Breast epithelium (tissue), 4 donors: ENCODE measurements at regions not wholly inside any gene's neighbourhood (a gene's known extent, or its start where the extent isn't known, plus 50 kb on each side); places are given as distances from the start of the nearest gene placed in this dataset.

Source experiments
- DNase-seq, 2 donors: peaks; one replicate each; pipeline ENCODE4 v3.0.0-alpha.2; 2019; ENCODE audit warnings: low spot score in 2 of 2
- H3K27ac ChIP-seq, 2 donors: fragments of 200-600 bp; sonication (generic) in 1 of 2; one replicate each; pipeline ENCODE4 v1.5.1; 2016 to 2019; ENCODE audit warnings: mild to moderate bottlenecking in 1 of 2
- H3K27me3 ChIP-seq, 2 donors: fragments of 200-600 bp; sonication (generic) in 1 of 2; one replicate each; pipeline versions ENCODE4 v1.5.1 to v1.6.0; 2017 to 2019; ENCODE audit warnings: control low read depth in 1 of 2, mild to moderate bottlenecking in 1 of 2
- H3K36me3 ChIP-seq: fragments of 200-600 bp; one replicate; pipeline ENCODE4 v1.5.1; 2019
- H3K4me1 ChIP-seq, 2 donors: fragments of 200-600 bp; sonication (generic); one replicate each; pipeline ENCODE4 v1.5.1; 2016 to 2019; ENCODE audit warnings: control low read depth in 1 of 2
- H3K4me3 ChIP-seq, 3 donors: fragments of 200-600 bp; sonication (generic); 1 replicate in 2 of 3; 2 replicates in 1 of 3; pipeline ENCODE4 v1.5.1; 2016 to 2019; ENCODE audit warnings: mild to moderate bottlenecking in 3 of 3, moderate library complexity in 2 of 3
- H3K9me3 ChIP-seq, 2 donors: fragments of 200-600 bp; sonication (generic) in 1 of 2; one replicate each; pipeline ENCODE4 v1.5.1; 2016 to 2019; ENCODE audit warnings: control low read depth in 1 of 2
- CTCF ChIP-seq, 3 donors: fragments of 450-650 bp; IDR thresholded peaks; one replicate each; pipeline ENCODE4 v1.5.1; 2016 to 2017; ENCODE audit warnings: antibody characterized with exemption in 3 of 3, mild to moderate bottlenecking in 3 of 3, moderate library complexity in 3 of 3
- POLR2A ChIP-seq: fragments of 450-650 bp; IDR thresholded peaks from one replicate; pipeline ENCODE4 v1.6.1; 2016; ENCODE audit warnings: antibody characterized with exemption, mild to moderate bottlenecking, moderate library complexity
- POLR2AphosphoS5 ChIP-seq, 3 donors: sonication (generic); formaldehyde crosslinking; IDR thresholded peaks; one replicate each; pipeline ENCODE4 v1.6.1; 2017; ENCODE audit warnings: antibody characterized with exemption in 3 of 3
- intact Hi-C: fragments of 100-400 bp; cut with DNase I; formaldehyde crosslinking; loops from one replicate; pipeline ENCODE4 v1.15.1; 2023; ENCODE audit warnings: low total_unique reads

- Histone ChIP-seq H3K4me1 (no peaks in the 10 kb centered on the region), H3K4me3 (no peak overlapping the region), H3K36me3 (no peaks in the 10 kb centered on the region), H3K9me3 (no peaks in the 10 kb centered on the region), H3K27ac (no peak overlapping the region), H3K27me3 (no peaks in the 10 kb centered on the region)
- TF ChIP-seq CTCF (IDR thresholded peaks at IDR 0.05) (no peak), POLR2A (no peak), POLR2AphosphoS5 (IDR thresholded peaks at IDR 0.05) (no peak)
- intact Hi-C loops: no loop called here
- no peak for DNase-seq
Observed at GRCh38 chr4:179001918-179002317, 1559.7 kb upstream of the AGA start.

- H3K27me3 ChIP-seq: no peaks in the 10 kb centered on the region
- H3K9me3 ChIP-seq: no peaks in the 10 kb centered on the region
- no peaks in the 10 kb centered on the region for H3K36me3 ChIP-seq
- H3K4me1 ChIP-seq: no peaks in the 10 kb centered on the region
- H3K4me3 ChIP-seq: no peak overlapping the region
- intact Hi-C loops: loop anchor here (5.0 kb wide), 1 partner anchor 230 kb away; no protein-coding TSS in a partner anchor
- H3K27ac ChIP-seq: no peak overlapping the region
- TF ChIP-seq CTCF (IDR thresholded peaks at IDR 0.05) (no peak), POLR2AphosphoS5 (IDR thresholded peaks at IDR 0.05) (no peak), POLR2A (no peak)
- DNase-seq: no peak
Observed at GRCh38 chr4:179007755-179008154, 1565.5 kb upstream of the AGA start.

GRCh38 chr4:179017581-179017980, 1575.3 kb upstream of the AGA start:
- Histone ChIP-seq H3K27ac (no peak overlapping the region), H3K4me3 (no peak overlapping the region), H3K9me3 (no peaks in the 10 kb centered on the region), H3K4me1 (no peaks in the 10 kb centered on the region), H3K36me3 (no peaks in the 10 kb centered on the region), H3K27me3 (no peaks in the 10 kb centered on the region)
- DNase-seq: no peak
- intact Hi-C loops: no loop called here
- TF ChIP-seq POLR2A (no peak), CTCF (IDR thresholded peaks at IDR 0.05) (no peak), POLR2AphosphoS5 (IDR thresholded peaks at IDR 0.05) (no peak)

- H3K27me3 ChIP-seq: no peaks in the 10 kb centered on the region
Observed at GRCh38 chr4:179027569-179027968, 1585.3 kb upstream of the AGA start.

GRCh38 chr4:179028321-179028720, 1586.1 kb upstream of the AGA start:
- no peaks in the 10 kb centered on the region for H3K9me3 ChIP-seq
- no peaks in the 10 kb centered on the region for H3K27me3 ChIP-seq
- TF ChIP-seq POLR2A (no peak), CTCF (IDR thresholded peaks at IDR 0.05) (no peak), POLR2AphosphoS5 (IDR thresholded peaks at IDR 0.05) (no peak)
- no peak for DNase-seq
- intact Hi-C loops: no loop called here
- H3K36me3 ChIP-seq: no peaks in the 10 kb centered on the region
- no peak overlapping the region for H3K4me3 ChIP-seq
- H3K4me1 ChIP-seq: no peaks in the 10 kb centered on the region
- no peak overlapping the region for H3K27ac ChIP-seq

More at GRCh38 chr4:179027569-179027968, 1585.3 kb upstream of the AGA start:
- Histone ChIP-seq H3K9me3 (no peaks in the 10 kb centered on the region), H3K27ac (no peak overlapping the region), H3K36me3 (no peaks in the 10 kb centered on the region), H3K4me3 (no peak overlapping the region), H3K4me1 (no peaks in the 10 kb centered on the region)
- DNase-seq: no peak
- intact Hi-C loops: no loop called here
- no peak for TF ChIP-seq POLR2A
- no peak for TF ChIP-seq CTCF (IDR thresholded peaks at IDR 0.05)
- no peak for TF ChIP-seq POLR2AphosphoS5 (IDR thresholded peaks at IDR 0.05)
